GM10266 (cell line): ENCODE measurements at regions not wholly inside any gene's neighbourhood (a gene's known extent, or its start where the extent isn't known, plus 50 kb on each side); places are given as distances from the start of the nearest gene placed in this dataset.

Experiments used
- DNase-seq: peaks from one replicate; pipeline ENCODE4 v3.0.0; 2012; ENCODE audit errors: extremely low spot score
- TF ChIP-seq, protein P1 (sequence below): IDR thresholded peaks from 2 replicates; pipeline ENCODE4 v1.5.1; 2012; ENCODE audit warnings: mild to moderate bottlenecking, low read depth; ENCODE audit not compliant: control insufficient read depth, insufficient read depth; ENCODE audit errors: missing control alignments

DNA sequence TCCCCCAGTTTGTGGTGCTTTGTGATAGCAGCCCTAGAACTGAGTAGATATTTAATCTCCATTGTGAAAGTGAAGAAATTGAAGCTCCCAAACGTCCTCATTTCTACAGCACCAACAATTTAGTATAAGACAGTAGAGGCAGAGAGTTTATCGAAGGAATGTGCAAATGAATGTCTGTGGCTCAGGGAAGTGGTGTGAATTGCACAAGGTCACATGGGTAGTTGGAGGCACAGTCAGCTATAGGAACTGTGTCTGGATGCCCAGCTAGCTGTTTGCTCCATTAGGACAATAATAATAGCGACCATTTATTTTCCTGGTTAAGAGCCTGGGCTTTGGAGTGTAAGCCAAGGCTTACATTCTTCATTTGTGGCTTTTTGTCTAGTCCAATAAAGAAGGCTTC is 144.4 kb upstream of the USP24 start:
- TF ChIP-seq, protein P1, sequence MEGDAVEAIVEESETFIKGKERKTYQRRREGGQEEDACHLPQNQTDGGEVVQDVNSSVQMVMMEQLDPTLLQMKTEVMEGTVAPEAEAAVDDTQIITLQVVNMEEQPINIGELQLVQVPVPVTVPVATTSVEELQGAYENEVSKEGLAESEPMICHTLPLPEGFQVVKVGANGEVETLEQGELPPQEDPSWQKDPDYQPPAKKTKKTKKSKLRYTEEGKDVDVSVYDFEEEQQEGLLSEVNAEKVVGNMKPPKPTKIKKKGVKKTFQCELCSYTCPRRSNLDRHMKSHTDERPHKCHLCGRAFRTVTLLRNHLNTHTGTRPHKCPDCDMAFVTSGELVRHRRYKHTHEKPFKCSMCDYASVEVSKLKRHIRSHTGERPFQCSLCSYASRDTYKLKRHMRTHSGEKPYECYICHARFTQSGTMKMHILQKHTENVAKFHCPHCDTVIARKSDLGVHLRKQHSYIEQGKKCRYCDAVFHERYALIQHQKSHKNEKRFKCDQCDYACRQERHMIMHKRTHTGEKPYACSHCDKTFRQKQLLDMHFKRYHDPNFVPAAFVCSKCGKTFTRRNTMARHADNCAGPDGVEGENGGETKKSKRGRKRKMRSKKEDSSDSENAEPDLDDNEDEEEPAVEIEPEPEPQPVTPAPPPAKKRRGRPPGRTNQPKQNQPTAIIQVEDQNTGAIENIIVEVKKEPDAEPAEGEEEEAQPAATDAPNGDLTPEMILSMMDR: no peak
- no peak for DNase-seq

- TF ChIP-seq, protein P1: no peak
- DNase-seq: no peak
Observed at GRCh38 chr1:55358581-55358980, 143.4 kb upstream of the USP24 start.

- TF ChIP-seq, protein P1: no peak
- DNase-seq: no peak
Observed at GRCh38 chr1:55355549-55355948, 140.4 kb upstream of the USP24 start.

DNA sequence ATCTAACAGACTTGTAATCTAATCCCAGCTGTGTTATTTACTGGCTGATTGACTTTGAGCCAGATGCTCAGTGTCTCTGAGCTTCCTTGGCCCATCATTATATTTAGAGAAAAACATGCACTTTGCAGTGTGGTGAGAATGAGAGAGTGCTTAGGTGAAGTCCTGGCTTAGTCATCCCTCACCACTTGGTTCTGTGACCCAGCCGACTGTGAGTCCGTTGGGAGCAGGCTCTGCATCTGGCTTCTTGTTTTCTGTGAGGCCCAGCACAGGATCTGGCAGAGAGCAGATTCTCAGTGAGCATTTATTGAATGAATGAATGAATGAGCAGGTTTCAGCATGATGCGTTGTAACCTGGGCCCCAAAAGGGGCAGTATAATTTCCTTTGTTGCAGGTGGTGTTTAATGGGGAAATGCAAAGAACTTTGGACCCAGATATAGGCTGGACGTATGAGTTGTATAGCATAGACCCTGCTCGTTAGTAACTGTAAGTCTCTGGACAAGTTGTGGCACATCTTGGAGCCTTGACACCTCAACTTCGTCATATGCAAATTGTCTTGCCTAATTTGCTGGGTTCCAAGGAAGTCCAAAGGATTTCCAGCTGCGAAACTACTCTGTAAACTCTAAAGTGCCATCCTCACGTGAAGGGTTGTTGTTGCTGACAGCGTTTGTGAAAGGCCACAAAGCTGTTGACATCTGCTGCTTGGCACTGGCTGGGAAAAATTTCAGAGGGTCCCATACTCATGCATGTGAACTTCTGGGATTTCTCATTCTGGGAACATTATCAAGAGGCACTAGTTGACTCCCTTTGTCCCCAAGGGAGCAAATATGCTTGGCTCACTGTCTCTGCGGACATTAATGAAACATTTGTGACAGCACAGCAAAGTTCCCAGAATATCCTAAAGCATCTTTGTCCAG is 138.8 kb upstream of the USP24 start:
- TF ChIP-seq, protein P1: no peak
- no peak for DNase-seq

- DNase-seq: no peak
- TF ChIP-seq, protein P1: no peak
Observed at GRCh38 chr1:55352811-55353180, 137.6 kb upstream of the USP24 start.

- DNase-seq: no peak
- TF ChIP-seq, protein P1: no peak
Observed at GRCh38 chr1:55352080-55352810, 137.1 kb upstream of the USP24 start.

- DNase-seq: no peak
- TF ChIP-seq, protein P1: no peak
Observed at GRCh38 chr1:55348356-55348755, 133.2 kb upstream of the USP24 start.
